HepG2 (cell line): ENCODE measurements at regions not wholly inside any gene's neighbourhood (a gene's known extent, or its start where the extent isn't known, plus 50 kb on each side); places are given as distances from the start of the nearest gene placed in this dataset.

ENCODE experiments used
- CBX5 ChIP-seq: sonication (generic); formaldehyde crosslinking; IDR thresholded peaks from 2 replicates; pipeline ENCODE4 v1.4.0; 2020; ENCODE audit warnings: missing genetic modification reagents, borderline replicate concordance
- MBNL3 ChIP-seq: fragments of 250-450 bp; sonication (Bioruptor Pico); conservative IDR thresholded peaks from 2 replicates; pipeline ENCODE4 v1.8.0; 2022; ENCODE audit warnings: mild to moderate bottlenecking, inconsistent platforms
- MTF2 ChIP-seq: sonication (generic); formaldehyde crosslinking; IDR thresholded peaks from 2 replicates; pipeline ENCODE4 v1.5.0; 2020; ENCODE audit warnings: missing genetic modification reagents, borderline replicate concordance
- PCBP2 ChIP-seq: fragments of 200-400 bp; formaldehyde crosslinking; optimal IDR thresholded peaks from 2 replicates; pipeline ENCODE3; 2018; ENCODE audit warnings: low read length, low read depth; ENCODE audit not compliant: poor library complexity, severe bottlenecking
- SOX5 ChIP-seq: IDR thresholded peaks from 2 replicates; pipeline ENCODE4 v1.6.1; 2016; ENCODE audit warnings: borderline replicate concordance
- ZBTB21 ChIP-seq: sonication (generic); formaldehyde crosslinking; IDR thresholded peaks from 2 replicates; pipeline ENCODE4 v1.4.0; 2020; ENCODE audit warnings: missing genetic modification reagents
- ZKSCAN8 ChIP-seq: IDR thresholded peaks from 2 replicates; pipeline ENCODE4 v1.6.1; 2016; ENCODE audit warnings: borderline replicate concordance, missing genetic modification reagents, missing compliant biosample characterization
- ZNF644 ChIP-seq: IDR thresholded peaks from 2 replicates; pipeline ENCODE4 v1.6.1; 2016; ENCODE audit warnings: low read depth
- ZNF652 ChIP-seq: IDR thresholded peaks from 2 replicates; pipeline ENCODE4 v1.6.1; 2016; ENCODE audit warnings: low read depth, borderline replicate concordance
- ZSCAN30 ChIP-seq: sonication (generic); formaldehyde crosslinking; IDR thresholded peaks from 2 replicates; pipeline ENCODE4 v1.5.0; 2020; ENCODE audit warnings: mild to moderate bottlenecking, missing genetic modification reagents
- TF ChIP-seq, protein P1 (sequence below): IDR thresholded peaks from 2 replicates; pipeline ENCODE4 v1.4.0; 2020; ENCODE audit warnings: mild to moderate bottlenecking, missing genetic modification reagents
- TF ChIP-seq, protein P2 (sequence below): sonication (generic); formaldehyde crosslinking; IDR thresholded peaks from 2 replicates; pipeline ENCODE4 v1.4.0; 2020; ENCODE audit warnings: missing genetic modification reagents
- TF ChIP-seq, protein P3 (sequence below): sonication (generic); formaldehyde crosslinking; IDR thresholded peaks from 2 replicates; pipeline ENCODE4 v1.4.0; 2020; ENCODE audit warnings: missing genetic modification reagents, borderline replicate concordance
- TF ChIP-seq, protein P4 (sequence below): sonication (generic); formaldehyde crosslinking; IDR thresholded peaks from 2 replicates; pipeline ENCODE4 v1.5.0; 2020; ENCODE audit warnings: missing genetic modification reagents
- TF ChIP-seq, protein P5 (sequence below): sonication (generic); formaldehyde crosslinking; IDR thresholded peaks from 2 replicates; pipeline ENCODE4 v1.8.0; 2022; ENCODE audit warnings: low read depth, missing genetic modification reagents

DNA sequence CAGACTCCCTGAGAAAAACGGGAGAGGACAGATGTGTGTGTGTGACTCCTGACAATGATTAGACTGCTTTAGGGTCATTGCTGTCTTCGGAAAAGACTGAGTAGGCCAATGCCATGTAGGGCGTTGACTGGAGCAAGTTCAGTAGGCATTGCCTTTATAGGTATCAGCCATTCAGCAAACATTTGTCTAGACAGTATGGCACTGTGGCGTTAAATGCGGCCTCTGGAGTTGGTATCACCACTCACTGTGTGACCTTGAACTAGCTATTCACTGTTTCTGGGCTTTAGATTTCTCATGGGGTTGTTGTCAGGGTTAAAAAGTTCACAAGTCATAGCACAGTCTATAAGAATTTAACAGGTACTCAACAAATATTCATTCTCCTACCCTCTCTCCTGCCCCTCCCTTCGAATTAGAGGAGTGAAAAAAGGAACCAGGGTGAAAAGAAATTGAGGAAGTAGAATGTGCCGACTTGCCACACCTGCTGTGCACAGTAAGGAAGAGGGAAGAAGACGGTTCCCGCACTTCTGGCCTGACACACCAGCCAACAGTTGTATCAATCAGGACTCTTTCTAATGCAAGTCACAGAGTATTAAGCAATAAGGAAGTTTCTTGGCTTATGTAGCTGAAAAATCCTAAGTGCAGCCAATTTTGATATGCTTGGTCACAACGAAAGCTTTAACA lies 83.2 kb upstream of the PLAC8 start (continued):
- TF ChIP-seq, protein P1, sequence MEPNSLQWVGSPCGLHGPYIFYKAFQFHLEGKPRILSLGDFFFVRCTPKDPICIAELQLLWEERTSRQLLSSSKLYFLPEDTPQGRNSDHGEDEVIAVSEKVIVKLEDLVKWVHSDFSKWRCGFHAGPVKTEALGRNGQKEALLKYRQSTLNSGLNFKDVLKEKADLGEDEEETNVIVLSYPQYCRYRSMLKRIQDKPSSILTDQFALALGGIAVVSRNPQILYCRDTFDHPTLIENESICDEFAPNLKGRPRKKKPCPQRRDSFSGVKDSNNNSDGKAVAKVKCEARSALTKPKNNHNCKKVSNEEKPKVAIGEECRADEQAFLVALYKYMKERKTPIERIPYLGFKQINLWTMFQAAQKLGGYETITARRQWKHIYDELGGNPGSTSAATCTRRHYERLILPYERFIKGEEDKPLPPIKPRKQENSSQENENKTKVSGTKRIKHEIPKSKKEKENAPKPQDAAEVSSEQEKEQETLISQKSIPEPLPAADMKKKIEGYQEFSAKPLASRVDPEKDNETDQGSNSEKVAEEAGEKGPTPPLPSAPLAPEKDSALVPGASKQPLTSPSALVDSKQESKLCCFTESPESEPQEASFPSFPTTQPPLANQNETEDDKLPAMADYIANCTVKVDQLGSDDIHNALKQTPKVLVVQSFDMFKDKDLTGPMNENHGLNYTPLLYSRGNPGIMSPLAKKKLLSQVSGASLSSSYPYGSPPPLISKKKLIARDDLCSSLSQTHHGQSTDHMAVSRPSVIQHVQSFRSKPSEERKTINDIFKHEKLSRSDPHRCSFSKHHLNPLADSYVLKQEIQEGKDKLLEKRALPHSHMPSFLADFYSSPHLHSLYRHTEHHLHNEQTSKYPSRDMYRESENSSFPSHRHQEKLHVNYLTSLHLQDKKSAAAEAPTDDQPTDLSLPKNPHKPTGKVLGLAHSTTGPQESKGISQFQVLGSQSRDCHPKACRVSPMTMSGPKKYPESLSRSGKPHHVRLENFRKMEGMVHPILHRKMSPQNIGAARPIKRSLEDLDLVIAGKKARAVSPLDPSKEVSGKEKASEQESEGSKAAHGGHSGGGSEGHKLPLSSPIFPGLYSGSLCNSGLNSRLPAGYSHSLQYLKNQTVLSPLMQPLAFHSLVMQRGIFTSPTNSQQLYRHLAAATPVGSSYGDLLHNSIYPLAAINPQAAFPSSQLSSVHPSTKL, result peak; percentile 45; the same call in 1 of the 2 replicates
- no peak for TF ChIP-seq ZBTB21
- TF ChIP-seq MBNL3 (CRISPR knock-in tag), result no peak
- TF ChIP-seq, protein P2, sequence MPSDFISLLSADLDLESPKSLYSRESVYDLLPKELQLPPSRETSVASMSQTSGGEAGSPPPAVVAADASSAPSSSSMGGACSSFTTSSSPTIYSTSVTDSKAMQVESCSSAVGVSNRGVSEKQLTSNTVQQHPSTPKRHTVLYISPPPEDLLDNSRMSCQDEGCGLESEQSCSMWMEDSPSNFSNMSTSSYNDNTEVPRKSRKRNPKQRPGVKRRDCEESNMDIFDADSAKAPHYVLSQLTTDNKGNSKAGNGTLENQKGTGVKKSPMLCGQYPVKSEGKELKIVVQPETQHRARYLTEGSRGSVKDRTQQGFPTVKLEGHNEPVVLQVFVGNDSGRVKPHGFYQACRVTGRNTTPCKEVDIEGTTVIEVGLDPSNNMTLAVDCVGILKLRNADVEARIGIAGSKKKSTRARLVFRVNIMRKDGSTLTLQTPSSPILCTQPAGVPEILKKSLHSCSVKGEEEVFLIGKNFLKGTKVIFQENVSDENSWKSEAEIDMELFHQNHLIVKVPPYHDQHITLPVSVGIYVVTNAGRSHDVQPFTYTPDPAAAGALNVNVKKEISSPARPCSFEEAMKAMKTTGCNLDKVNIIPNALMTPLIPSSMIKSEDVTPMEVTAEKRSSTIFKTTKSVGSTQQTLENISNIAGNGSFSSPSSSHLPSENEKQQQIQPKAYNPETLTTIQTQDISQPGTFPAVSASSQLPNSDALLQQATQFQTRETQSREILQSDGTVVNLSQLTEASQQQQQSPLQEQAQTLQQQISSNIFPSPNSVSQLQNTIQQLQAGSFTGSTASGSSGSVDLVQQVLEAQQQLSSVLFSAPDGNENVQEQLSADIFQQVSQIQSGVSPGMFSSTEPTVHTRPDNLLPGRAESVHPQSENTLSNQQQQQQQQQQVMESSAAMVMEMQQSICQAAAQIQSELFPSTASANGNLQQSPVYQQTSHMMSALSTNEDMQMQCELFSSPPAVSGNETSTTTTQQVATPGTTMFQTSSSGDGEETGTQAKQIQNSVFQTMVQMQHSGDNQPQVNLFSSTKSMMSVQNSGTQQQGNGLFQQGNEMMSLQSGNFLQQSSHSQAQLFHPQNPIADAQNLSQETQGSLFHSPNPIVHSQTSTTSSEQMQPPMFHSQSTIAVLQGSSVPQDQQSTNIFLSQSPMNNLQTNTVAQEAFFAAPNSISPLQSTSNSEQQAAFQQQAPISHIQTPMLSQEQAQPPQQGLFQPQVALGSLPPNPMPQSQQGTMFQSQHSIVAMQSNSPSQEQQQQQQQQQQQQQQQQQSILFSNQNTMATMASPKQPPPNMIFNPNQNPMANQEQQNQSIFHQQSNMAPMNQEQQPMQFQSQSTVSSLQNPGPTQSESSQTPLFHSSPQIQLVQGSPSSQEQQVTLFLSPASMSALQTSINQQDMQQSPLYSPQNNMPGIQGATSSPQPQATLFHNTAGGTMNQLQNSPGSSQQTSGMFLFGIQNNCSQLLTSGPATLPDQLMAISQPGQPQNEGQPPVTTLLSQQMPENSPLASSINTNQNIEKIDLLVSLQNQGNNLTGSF (CRISPR knock-in tag), result no peak
- TF ChIP-seq, protein P3, sequence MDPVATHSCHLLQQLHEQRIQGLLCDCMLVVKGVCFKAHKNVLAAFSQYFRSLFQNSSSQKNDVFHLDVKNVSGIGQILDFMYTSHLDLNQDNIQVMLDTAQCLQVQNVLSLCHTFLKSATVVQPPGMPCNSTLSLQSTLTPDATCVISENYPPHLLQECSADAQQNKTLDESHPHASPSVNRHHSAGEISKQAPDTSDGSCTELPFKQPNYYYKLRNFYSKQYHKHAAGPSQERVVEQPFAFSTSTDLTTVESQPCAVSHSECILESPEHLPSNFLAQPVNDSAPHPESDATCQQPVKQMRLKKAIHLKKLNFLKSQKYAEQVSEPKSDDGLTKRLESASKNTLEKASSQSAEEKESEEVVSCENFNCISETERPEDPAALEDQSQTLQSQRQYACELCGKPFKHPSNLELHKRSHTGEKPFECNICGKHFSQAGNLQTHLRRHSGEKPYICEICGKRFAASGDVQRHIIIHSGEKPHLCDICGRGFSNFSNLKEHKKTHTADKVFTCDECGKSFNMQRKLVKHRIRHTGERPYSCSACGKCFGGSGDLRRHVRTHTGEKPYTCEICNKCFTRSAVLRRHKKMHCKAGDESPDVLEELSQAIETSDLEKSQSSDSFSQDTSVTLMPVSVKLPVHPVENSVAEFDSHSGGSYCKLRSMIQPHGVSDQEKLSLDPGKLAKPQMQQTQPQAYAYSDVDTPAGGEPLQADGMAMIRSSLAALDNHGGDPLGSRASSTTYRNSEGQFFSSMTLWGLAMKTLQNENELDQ, result no peak
- TF ChIP-seq, protein P4, sequence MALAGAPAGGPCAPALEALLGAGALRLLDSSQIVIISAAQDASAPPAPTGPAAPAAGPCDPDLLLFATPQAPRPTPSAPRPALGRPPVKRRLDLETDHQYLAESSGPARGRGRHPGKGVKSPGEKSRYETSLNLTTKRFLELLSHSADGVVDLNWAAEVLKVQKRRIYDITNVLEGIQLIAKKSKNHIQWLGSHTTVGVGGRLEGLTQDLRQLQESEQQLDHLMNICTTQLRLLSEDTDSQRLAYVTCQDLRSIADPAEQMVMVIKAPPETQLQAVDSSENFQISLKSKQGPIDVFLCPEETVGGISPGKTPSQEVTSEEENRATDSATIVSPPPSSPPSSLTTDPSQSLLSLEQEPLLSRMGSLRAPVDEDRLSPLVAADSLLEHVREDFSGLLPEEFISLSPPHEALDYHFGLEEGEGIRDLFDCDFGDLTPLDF (CRISPR knock-in tag), result no peak
- TF ChIP-seq ZSCAN30 (CRISPR knock-in tag), result no peak
- TF ChIP-seq, protein P5, sequence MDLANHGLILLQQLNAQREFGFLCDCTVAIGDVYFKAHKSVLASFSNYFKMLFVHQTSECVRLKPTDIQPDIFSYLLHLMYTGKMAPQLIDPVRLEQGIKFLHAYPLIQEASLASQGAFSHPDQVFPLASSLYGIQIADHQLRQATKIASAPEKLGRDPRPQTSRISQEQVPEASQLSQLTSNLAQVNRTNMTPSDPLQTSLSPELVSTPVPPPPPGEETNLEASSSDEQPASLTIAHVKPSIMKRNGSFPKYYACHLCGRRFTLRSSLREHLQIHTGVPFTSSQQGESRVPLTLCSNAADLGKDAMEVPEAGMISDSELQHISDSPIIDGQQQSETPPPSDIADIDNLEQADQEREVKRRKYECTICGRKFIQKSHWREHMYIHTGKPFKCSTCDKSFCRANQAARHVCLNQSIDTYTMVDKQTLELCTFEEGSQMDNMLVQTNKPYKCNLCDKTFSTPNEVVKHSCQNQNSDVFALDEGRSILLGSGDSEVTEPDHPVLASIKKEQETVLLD, result no peak
- no peak for TF ChIP-seq CBX5 (CRISPR knock-in tag)
- no peak for TF ChIP-seq ZKSCAN8
- TF ChIP-seq ZNF644 (CRISPR knock-in tag), result peak; percentile 63; the same call in 1 of the 2 replicates
- no peak for TF ChIP-seq MTF2 (CRISPR knock-in tag)
- TF ChIP-seq SOX5, result 0 out of 2 replicates have a peak, but pooled peaks have one; percentile 12
- no peak for TF ChIP-seq PCBP2
- TF ChIP-seq ZNF652, result peak; percentile 42; the same call in 1 of the 2 replicates
